GM19324 (cell line): ENCODE measurements at regions not wholly inside any gene's neighbourhood (a gene's known extent, or its start where the extent isn't known, plus 50 kb on each side); places are given as distances from the start of the nearest gene placed in this dataset.

Source experiments
- ATAC-seq: cut with Tn5 transposase; IDR thresholded peaks from one replicate; pipeline ENCODE4 v1.9.1; 2021; ENCODE audit warnings: mild to moderate bottlenecking, moderate library complexity; ENCODE audit not compliant: unreplicated experiment, low FRiP score

- ATAC-seq = no peak
Measured at GRCh38 chr5:74332682-74333081, 307.8 kb downstream of the ENC1 start.

- no peak for ATAC-seq
Measured at GRCh38 chr5:74332006-74332405, 308.5 kb downstream of the ENC1 start.

- ATAC-seq = no peak
Measured at GRCh38 chr5:74328221-74328630, 312.3 kb downstream of the ENC1 start.

- no peak for ATAC-seq
Measured at GRCh38 chr5:74327339-74327685, 313.2 kb downstream of the ENC1 start.

- peak; percentile 46 for ATAC-seq
Measured at GRCh38 chr5:74326571-74327338, 313.8 kb downstream of the ENC1 start.

- no peak for ATAC-seq
Measured at GRCh38 chr5:74325866-74326265, 314.7 kb downstream of the ENC1 start.

GRCh38 chr5:74324556-74324955 is 316.0 kb downstream of the ENC1 start:
- no peak for ATAC-seq

GRCh38 chr5:74322944-74323343 is 317.6 kb downstream of the ENC1 start:
- no peak for ATAC-seq

GRCh38 chr5:74322191-74322590 is 318.3 kb downstream of the ENC1 start:
- no peak for ATAC-seq

GRCh38 chr5:74321326-74321725 is 319.2 kb downstream of the ENC1 start:
- ATAC-seq = no peak

GRCh38 chr5:74320526-74320925 is 320.0 kb downstream of the ENC1 start:
- no peak for ATAC-seq

- no peak for ATAC-seq
Measured at GRCh38 chr5:74319076-74319475, 321.5 kb downstream of the ENC1 start.

- no peak for ATAC-seq
Measured at GRCh38 chr5:74316064-74316603, 324.4 kb downstream of the ENC1 start.

GRCh38 chr5:74314906-74315305 is 325.6 kb downstream of the ENC1 start:
- ATAC-seq = no peak

GRCh38 chr5:74313896-74314295 is 326.6 kb downstream of the ENC1 start:
- no peak for ATAC-seq

- no peak for ATAC-seq
Measured at GRCh38 chr5:74312746-74313145, 327.8 kb downstream of the ENC1 start.

GRCh38 chr5:74311961-74312360 is 328.6 kb downstream of the ENC1 start:
- no peak for ATAC-seq

GRCh38 chr5:74310997-74311930 is 329.3 kb downstream of the ENC1 start:
- ATAC-seq = no peak

GRCh38 chr5:74310386-74310785 is 330.1 kb downstream of the ENC1 start:
- no peak for ATAC-seq

GRCh38 chr5:74309050-74309449 is 331.5 kb downstream of the ENC1 start:
- ATAC-seq = no peak

- ATAC-seq = no peak
Measured at GRCh38 chr5:74306845-74307244, 333.7 kb downstream of the ENC1 start.
